Chondrocyte (in vitro differentiated cells): ENCODE measurements at regions not wholly inside any gene's neighbourhood (a gene's known extent, or its start where the extent isn't known, plus 50 kb on each side); places are given as distances from the start of the nearest gene placed in this dataset.

ENCODE experiments used
- DNase-seq: peaks from one replicate; pipeline ENCODE4 v3.0.0; 2021; ENCODE audit warnings: mixed read lengths, low spot score
- H3K27ac Mint-ChIP-seq: one replicate; pipeline ENCODE4 v1.8.0; 2021; ENCODE audit warnings: mild to moderate bottlenecking, moderate library complexity, mixed read lengths; ENCODE audit not compliant: unreplicated experiment
- H3K27me3 Mint-ChIP-seq: 2 replicates; pipeline ENCODE4 v1.8.0; 2021; ENCODE audit warnings: low read depth, mixed read lengths
- H3K36me3 Mint-ChIP-seq: 2 replicates; pipeline ENCODE4 v1.8.0; 2021; ENCODE audit warnings: low read depth, mixed read lengths
- H3K4me1 Mint-ChIP-seq: 2 replicates; pipeline ENCODE4 v1.8.0; 2021; ENCODE audit warnings: low read depth, mild to moderate bottlenecking, mixed read lengths
- H3K4me3 Mint-ChIP-seq: one replicate; pipeline ENCODE4 v1.8.0; 2021; ENCODE audit warnings: mild to moderate bottlenecking, moderate library complexity, mixed read lengths; ENCODE audit not compliant: unreplicated experiment
- H3K9me3 Mint-ChIP-seq: 2 replicates; pipeline ENCODE4 v1.8.0; 2021; ENCODE audit warnings: low read depth, mixed read lengths
- TF ChIP-seq, protein P1 (sequence below): fragments of 200-600 bp; sonication (generic); IDR thresholded peaks from 2 replicates; pipeline ENCODE4 v1.5.0; 2021; ENCODE audit warnings: antibody characterized with exemption, mild to moderate bottlenecking, moderate library complexity

DNA sequence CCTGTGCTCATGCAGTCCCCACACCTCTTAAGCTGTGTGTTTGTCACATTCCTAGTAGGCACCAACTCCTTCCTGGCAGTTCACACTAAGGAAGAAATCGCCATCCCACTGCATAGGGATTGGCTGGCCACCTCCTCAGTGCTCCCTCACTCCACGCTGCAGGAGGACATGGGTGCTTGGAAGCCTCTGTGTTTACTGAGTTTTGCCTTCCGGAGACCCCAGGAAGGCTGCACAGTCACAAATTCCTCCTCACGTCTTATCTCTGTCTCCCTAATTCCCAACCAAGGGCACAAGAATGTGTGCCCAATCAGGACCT lies 93.8 kb upstream of the GALNT2 start:
- Mint-ChIP-seq H3K9me3 (peaks cover 24% of the 10 kb centered on the region), H3K36me3 (peaks cover 9% of the 10 kb centered on the region), H3K4me1 (no peaks in the 10 kb centered on the region), H3K27me3 (no peaks in the 10 kb centered on the region), H3K4me3 (no peak overlapping the region), H3K27ac (no peak overlapping the region)
- TF ChIP-seq, protein P1, sequence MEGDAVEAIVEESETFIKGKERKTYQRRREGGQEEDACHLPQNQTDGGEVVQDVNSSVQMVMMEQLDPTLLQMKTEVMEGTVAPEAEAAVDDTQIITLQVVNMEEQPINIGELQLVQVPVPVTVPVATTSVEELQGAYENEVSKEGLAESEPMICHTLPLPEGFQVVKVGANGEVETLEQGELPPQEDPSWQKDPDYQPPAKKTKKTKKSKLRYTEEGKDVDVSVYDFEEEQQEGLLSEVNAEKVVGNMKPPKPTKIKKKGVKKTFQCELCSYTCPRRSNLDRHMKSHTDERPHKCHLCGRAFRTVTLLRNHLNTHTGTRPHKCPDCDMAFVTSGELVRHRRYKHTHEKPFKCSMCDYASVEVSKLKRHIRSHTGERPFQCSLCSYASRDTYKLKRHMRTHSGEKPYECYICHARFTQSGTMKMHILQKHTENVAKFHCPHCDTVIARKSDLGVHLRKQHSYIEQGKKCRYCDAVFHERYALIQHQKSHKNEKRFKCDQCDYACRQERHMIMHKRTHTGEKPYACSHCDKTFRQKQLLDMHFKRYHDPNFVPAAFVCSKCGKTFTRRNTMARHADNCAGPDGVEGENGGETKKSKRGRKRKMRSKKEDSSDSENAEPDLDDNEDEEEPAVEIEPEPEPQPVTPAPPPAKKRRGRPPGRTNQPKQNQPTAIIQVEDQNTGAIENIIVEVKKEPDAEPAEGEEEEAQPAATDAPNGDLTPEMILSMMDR, result no peak
- DNase-seq, result no peak

DNA sequence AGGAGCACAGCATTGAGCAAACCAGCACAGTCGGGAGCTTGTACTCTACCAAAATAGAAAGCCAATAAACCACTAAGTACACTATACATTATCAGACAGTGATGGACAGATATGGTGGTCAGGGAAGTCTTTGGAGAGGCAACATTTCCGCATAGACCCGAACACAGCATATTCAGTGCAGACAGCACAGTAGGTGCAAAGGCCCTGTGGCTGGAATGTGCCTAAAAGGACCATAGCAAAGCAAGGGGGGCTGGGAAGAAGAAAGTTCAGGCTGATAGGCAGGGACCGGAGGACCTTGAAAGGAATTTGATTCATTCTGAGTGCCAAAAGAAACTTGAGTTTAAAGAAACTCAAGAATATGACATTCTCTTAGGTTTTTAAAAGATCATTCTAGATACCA lies 92.0 kb upstream of the GALNT2 start:
- Mint-ChIP-seq H3K27ac (no peak overlapping the region), H3K27me3 (peaks cover 7% of the 10 kb centered on the region), H3K9me3 (peaks cover 27% of the 10 kb centered on the region), H3K36me3 (peaks cover 9% of the 10 kb centered on the region), H3K4me3 (no peak overlapping the region), H3K4me1 (no peaks in the 10 kb centered on the region)
- TF ChIP-seq, protein P1, result no peak
- DNase-seq, result no peak

DNA sequence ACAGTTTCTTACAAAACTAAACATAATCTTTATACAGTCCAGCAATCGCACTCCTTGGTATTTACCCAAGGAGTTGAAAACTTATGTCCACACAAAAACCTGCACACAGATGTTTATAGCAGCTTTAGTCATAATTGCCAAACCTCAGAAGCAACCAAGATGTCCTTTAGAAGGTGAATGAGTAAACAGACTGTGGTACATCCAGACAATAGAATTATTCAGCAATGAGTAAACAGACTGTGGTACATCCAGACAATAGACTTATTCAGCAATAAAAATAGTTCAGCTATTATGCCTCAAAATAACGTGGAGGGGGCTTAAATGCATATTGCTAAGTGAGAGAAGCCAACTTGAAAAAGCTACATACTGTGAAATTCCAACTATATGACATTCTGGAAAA lies 87.0 kb upstream of the GALNT2 start:
- no peak for DNase-seq
- Mint-ChIP-seq H3K27ac (no peak overlapping the region), H3K4me1 (no peaks in the 10 kb centered on the region), H3K36me3 (peaks cover 11% of the 10 kb centered on the region), H3K4me3 (no peak overlapping the region), H3K27me3 (peaks cover 7% of the 10 kb centered on the region), H3K9me3 (peaks cover 24% of the 10 kb centered on the region)
- TF ChIP-seq, protein P1, result no peak

DNA sequence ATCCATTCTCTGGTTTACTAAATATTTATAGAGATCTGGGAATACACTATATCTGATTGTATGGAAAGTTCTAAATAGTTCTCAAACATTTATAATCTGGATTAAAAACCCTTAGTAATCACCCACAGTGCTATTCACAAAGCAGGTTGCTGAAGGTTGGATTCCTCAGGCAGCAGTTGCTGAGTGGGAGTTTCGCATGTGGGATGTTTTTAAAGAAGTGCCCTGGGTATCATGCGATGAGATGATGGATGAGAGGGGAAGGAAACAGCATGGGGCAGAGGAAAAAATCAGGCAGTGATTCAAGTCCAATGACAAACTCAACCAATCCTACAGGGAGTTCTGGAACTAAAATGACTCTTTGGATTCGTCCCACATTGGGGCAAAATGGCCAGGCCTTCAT lies 85.3 kb upstream of the GALNT2 start:
- Mint-ChIP-seq H3K9me3 (peaks cover 11% of the 10 kb centered on the region), H3K4me3 (no peak overlapping the region), H3K4me1 (no peaks in the 10 kb centered on the region), H3K36me3 (peaks cover 4% of the 10 kb centered on the region), H3K27me3 (peaks cover 7% of the 10 kb centered on the region), H3K27ac (no peak overlapping the region)
- DNase-seq, result no peak
- TF ChIP-seq, protein P1, result no peak

DNA sequence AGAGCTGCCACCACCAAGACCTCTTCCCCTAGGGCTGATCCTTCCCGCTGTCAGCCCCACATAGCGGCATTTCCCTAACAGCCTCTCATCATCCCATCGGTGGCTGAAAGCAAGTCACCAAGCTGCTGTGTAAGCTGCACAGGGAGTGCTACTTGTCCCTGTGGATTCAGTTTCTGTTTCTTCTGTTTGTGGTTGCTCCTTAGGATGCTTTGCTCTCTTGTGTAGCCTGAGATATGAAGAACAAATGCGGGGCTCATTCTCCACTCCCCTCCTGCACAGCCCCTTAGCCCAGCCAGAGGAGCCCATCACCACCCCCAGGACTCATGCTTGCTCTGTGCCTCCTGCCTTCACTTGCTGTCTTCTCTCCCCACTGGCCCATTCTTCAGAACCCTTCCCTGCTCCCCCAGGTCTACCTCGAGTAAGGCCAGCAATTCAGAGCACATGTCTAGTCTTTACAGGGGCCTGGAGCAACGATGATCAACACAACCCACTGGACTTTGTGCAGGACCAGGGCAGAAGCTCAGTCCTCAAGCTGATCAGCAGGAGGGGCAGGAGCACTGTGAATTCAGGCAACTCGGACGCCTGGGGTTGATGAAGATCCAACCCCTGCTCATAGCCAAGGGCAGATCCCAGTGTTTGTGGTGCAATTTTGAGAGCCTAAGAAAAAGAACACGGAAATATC lies 82.6 kb upstream of the GALNT2 start:
- Mint-ChIP-seq H3K4me3 (no peak overlapping the region), H3K4me1 (no peaks in the 10 kb centered on the region), H3K9me3 (no peaks in the 10 kb centered on the region), H3K27me3 (peaks cover 6% of the 10 kb centered on the region), H3K27ac (no peak overlapping the region), H3K36me3 (peaks cover 2% of the 10 kb centered on the region)
- no peak for DNase-seq
- TF ChIP-seq, protein P1, result no peak
